ENCODE measurements at regions not wholly inside any gene's neighbourhood (a gene's known extent, or its start where the extent isn't known, plus 50 kb on each side); places are given as distances from the start of the nearest gene placed in this dataset.
"Not testable (repeated sequence)": the region's sequence is repeated elsewhere in the genome, so short reads cannot be mapped to it uniquely, and the experiment has no call there.

DNA sequence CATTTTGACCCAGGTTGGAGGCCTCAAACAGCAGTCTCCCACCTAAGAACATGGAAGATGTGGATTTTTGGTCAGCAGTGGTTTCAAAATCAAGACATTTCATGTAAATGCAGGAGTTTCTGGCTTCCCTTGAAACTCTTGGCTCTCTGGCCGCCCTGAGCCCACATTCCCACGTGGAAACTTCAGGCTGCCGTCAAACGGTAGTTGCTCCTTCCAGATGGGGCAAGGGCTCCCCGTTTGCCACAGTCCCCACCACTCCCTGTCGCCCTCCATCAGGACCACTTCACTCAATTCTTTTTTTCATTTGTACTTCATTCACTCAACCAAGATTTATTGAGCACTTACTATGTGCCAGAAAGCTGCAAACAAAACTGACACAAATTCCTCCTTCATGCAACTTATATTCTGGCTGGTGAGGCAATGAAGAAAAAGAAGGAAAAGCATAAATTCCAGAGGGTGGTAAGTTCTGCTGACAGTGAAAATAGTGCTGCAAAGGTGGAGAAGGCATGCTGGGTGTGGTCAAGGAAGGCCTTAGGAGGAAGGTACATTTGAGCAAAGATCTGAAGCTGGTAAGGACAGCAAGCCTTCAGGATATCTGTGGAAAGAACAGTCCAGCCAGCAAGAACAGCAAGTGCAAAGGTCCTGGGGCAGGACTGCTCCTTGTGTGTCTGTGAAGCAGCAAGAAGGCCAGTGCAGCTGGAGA, 62.9 kb upstream of the PTPN1 start:
- POLR2A ChIA-PET = no interaction called here
- Mint-ChIP-seq H3K27ac (no peak overlapping the region), H3K36me3 (no peaks in the 10 kb centered on the region), H3K4me3 (no peak overlapping the region), H3K9me3 (peaks cover 0 to 5% (median 0%) of the 10 kb centered on the region in 11 donors), H3K27me3 (peaks cover 16 to 48% (median 24%) of the 10 kb centered on the region in 5 donors), H3K4me1 (peaks cover 10 to 20% (median 15%) of the 10 kb centered on the region in 7 donors)
- no peak for DNase-seq
- no peaks in the 10 kb centered on the region for H3K27me3 ChIP-seq (ENCODE audit: control insufficient read depth in 2 of 2, insufficient read depth in 2 of 2, low read length in 2 of 2)
- no peak overlapping the region for H3K27ac ChIP-seq (ENCODE audit: low read depth, low read length)
- ATAC-seq = no peak
- intact Hi-C loops (cut with micrococcal nuclease) = no loop called here
- no peaks in the 10 kb centered on the region for H3K36me3 ChIP-seq (ENCODE audit: control insufficient read depth in 2 of 3, insufficient read depth in 3 of 3, low read length in 3 of 3)
- CTCF ChIA-PET = no interaction called here
- H3K4me1 ChIP-seq (ENCODE audit: control insufficient read depth in 2 of 2, insufficient read depth in 2 of 2, low read length in 2 of 2) = peaks cover 0 to 4% of the 10 kb centered on the region in 2 donors
- no peak overlapping the region for H3K4me3 ChIP-seq (ENCODE audit: low read length)
- no peaks in the 10 kb centered on the region for H3K9me3 ChIP-seq (ENCODE audit: control insufficient read depth in 2 of 3, low read length in 3 of 3)

DNA sequence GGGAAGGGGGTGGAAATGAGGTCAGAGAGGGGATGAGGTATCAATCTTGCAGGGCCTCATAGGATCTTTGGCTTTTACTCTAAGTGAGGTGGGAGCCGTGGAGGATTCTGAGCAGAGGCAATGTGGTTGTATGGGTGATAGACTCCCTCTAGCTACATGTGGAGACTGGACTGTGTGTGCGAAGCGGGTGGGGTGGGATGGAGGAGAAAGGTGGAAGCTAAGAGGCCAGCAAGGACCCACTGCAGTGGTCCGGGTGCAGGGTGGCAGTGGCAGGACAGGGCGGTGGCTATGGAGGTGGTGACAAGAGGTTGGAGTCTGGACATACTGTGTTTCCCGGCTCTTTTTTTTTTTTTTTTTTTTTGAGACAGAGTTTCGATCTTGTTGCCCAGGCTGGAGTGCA, 62.4 kb upstream of the PTPN1 start:
- H3K4me1 ChIP-seq (ENCODE audit: control insufficient read depth in 2 of 2, insufficient read depth in 2 of 2, low read length in 2 of 2) = peaks cover 0 to 4% of the 10 kb centered on the region in 2 donors
- Mint-ChIP-seq H3K9me3 (peaks cover 0 to 5% (median 0%) of the 10 kb centered on the region in 11 donors), H3K36me3 (no peaks in the 10 kb centered on the region), H3K4me3 (no peak overlapping the region), H3K4me1 (peaks cover 10 to 20% (median 15%) of the 10 kb centered on the region in 7 donors), H3K27ac (no peak overlapping the region), H3K27me3 (peaks cover 16 to 48% (median 24%) of the 10 kb centered on the region in 5 donors)
- H3K9me3 ChIP-seq (ENCODE audit: control insufficient read depth in 2 of 3, low read length in 3 of 3) = no peaks in the 10 kb centered on the region
- intact Hi-C loops (cut with micrococcal nuclease) = no loop called here
- H3K36me3 ChIP-seq (ENCODE audit: control insufficient read depth in 2 of 3, insufficient read depth in 3 of 3, low read length in 3 of 3) = no peaks in the 10 kb centered on the region
- H3K4me3 ChIP-seq (ENCODE audit: low read length) = no peak overlapping the region
- ChIA-PET POLR2A (no interaction called here), CTCF (no interaction called here)
- no peak overlapping the region for H3K27ac ChIP-seq (ENCODE audit: low read depth, low read length)
- no peak for DNase-seq
- ATAC-seq = no peak
- H3K27me3 ChIP-seq (ENCODE audit: control insufficient read depth in 2 of 2, insufficient read depth in 2 of 2, low read length in 2 of 2) = no peaks in the 10 kb centered on the region

DNA sequence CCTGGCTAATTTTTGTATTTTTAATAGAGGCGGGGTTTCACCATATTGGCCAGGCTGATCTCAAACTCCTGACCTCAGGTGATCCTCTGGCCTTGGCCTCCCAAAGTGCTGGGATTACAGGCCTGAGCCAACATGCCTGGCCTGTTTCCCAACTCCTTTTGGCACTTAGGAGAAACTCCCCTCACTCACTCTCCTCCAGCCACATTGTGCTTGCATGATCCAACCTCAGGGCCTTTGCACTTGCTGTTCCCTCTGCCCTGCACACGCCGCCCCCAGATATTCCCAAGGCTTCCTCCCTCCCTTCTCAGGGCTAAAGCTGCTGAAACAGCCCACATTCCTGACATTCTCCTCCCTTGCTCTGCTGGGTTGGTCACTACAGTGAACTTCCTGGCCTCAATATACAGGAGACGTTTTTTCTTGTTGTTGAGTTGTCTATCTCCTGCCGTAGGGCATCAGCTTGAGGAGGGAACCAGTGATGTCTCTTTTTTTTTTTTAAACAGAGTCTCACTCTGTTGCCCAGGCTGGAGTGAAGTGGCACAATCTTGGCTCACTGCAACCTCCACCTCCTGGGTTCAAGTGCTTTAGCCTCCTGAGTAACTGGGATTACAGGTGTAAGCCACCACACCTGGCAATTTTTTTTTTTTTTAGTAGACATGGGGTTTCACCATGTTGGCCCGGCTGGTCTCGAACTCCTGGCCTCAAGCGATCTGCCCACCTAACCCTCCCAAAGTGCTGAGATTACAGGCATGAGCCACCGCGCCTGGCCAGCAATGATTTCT, 61.4 kb upstream of the PTPN1 start:
- H3K4me3 Mint-ChIP-seq; DNase-seq; H3K9me3 Mint-ChIP-seq; H3K27me3 ChIP-seq (ENCODE audit: control insufficient read depth in 2 of 2, insufficient read depth in 2 of 2, low read length in 2 of 2); H3K36me3 ChIP-seq (ENCODE audit: control insufficient read depth in 2 of 3, insufficient read depth in 3 of 3, low read length in 3 of 3); ATAC-seq; H3K9me3 ChIP-seq (ENCODE audit: control insufficient read depth in 2 of 3, low read length in 3 of 3); CTCF ChIA-PET; POLR2A ChIA-PET; intact Hi-C loops (cut with micrococcal nuclease); H3K4me3 ChIP-seq (ENCODE audit: low read length); H3K4me1 ChIP-seq (ENCODE audit: control insufficient read depth in 2 of 2, insufficient read depth in 2 of 2, low read length in 2 of 2); H3K27ac Mint-ChIP-seq; H3K27ac ChIP-seq (ENCODE audit: low read depth, low read length); H3K36me3 Mint-ChIP-seq: not testable (repeated sequence)
- H3K27me3 Mint-ChIP-seq = peaks cover 19 to 54% (median 30%) of the 10 kb centered on the region in 5 donors
- peaks cover 10 to 20% (median 15%) of the 10 kb centered on the region in 7 donors for H3K4me1 Mint-ChIP-seq

DNA sequence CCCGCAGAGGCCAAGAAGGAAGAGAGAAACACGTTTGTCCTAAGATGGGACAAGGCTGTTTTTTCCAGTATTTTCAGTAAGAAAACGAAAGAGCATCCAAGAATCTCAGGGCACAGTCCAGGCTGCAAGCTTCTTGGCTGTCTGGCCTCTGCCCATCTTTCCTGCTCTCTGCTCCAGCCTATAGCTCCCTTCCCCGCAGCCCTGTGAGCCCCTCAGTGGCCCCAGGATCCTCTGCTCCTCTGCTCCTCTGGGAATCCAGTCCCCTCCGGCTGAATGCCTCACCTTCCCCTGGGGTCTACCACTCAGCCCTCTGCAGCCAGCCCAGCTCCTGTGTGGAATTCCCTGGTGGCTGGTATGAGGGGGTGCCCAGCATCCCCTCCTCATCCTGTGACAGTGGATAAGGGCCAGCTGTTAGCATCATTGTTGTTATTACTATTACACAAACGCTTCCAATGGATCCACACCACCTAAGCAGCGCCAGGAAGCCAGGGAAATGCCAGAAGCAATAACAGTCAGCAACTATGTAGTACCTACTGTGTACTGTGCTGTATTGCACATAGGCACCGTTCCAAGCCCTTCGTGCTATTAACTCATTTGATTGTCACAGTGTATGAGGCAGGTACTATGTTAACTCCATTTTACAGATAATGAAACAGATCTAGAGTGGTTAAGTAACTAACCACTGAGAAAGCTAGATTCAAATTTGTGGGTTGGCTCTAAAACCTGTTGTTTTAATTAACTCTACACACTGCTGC, 60.3 kb upstream of the PTPN1 start:
- no peak overlapping the region for H3K4me3 Mint-ChIP-seq
- DNase-seq (no peak), ATAC-seq (no peak)
- H3K4me1 Mint-ChIP-seq = peaks cover 10 to 20% (median 15%) of the 10 kb centered on the region in 7 donors
- no peaks in the 10 kb centered on the region for H3K36me3 Mint-ChIP-seq
- POLR2A ChIA-PET = no interaction called here
- CTCF ChIA-PET = interaction anchor here (0.6 kb wide), 1 partner anchor 949 kb away, joined by 4 read pairs; no protein-coding TSS in a partner anchor
- peaks cover 0 to 5% (median 0%) of the 10 kb centered on the region in 11 donors for H3K9me3 Mint-ChIP-seq
- H3K27ac Mint-ChIP-seq = no peak overlapping the region
- peaks cover 20 to 57% (median 32%) of the 10 kb centered on the region in 5 donors for H3K27me3 Mint-ChIP-seq
- no peak overlapping the region for H3K4me3 ChIP-seq (ENCODE audit: low read length)
- no peaks in the 10 kb centered on the region for H3K36me3 ChIP-seq (ENCODE audit: control insufficient read depth in 2 of 3, insufficient read depth in 3 of 3, low read length in 3 of 3)
- no peaks in the 10 kb centered on the region for H3K27me3 ChIP-seq (ENCODE audit: control insufficient read depth in 2 of 2, insufficient read depth in 2 of 2, low read length in 2 of 2)
- no peaks in the 10 kb centered on the region for H3K9me3 ChIP-seq (ENCODE audit: control insufficient read depth in 2 of 3, low read length in 3 of 3)
- intact Hi-C loops (cut with micrococcal nuclease) = no loop called here
- peaks cover 0 to 4% of the 10 kb centered on the region in 2 donors for H3K4me1 ChIP-seq (ENCODE audit: control insufficient read depth in 2 of 2, insufficient read depth in 2 of 2, low read length in 2 of 2)
- no peak overlapping the region for H3K27ac ChIP-seq (ENCODE audit: low read depth, low read length)

DNA sequence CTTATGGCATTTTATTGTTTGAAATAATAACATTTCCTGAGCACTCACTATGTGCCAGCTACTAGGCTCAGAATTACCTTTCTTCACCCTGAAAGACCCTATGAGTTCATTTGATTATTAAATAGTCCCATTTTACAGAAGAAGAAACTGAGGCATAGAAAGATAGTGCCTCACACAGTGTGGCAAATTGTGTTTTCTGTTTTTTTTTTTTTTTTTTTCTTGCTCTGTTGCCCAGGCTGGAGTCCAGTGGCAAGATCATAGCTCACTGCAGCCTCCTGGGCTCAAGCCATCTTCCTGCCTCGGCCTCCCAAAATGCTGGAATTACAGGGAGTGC, 59.7 kb upstream of the PTPN1 start:
- ATAC-seq (no peak), DNase-seq (no peak)
- H3K27me3 Mint-ChIP-seq = peaks cover 20 to 57% (median 34%) of the 10 kb centered on the region in 5 donors
- no peak overlapping the region for H3K4me3 Mint-ChIP-seq
- intact Hi-C loops (cut with micrococcal nuclease) = no loop called here
- ChIA-PET POLR2A (no interaction called here), CTCF (interaction anchor here (0.6 to 1.6 kb wide), 2 partner anchors 14 to 948 kb away, joined by 3 to 4 read pairs; no protein-coding TSS in a partner anchor)
- H3K36me3 Mint-ChIP-seq = no peaks in the 10 kb centered on the region
- no peaks in the 10 kb centered on the region for H3K36me3 ChIP-seq (ENCODE audit: control insufficient read depth in 2 of 3, insufficient read depth in 3 of 3, low read length in 3 of 3)
- peaks cover 0 to 5% (median 0%) of the 10 kb centered on the region in 11 donors for H3K9me3 Mint-ChIP-seq
- H3K4me1 Mint-ChIP-seq = peaks cover 10 to 17% (median 15%) of the 10 kb centered on the region in 7 donors
- H3K4me1 ChIP-seq (ENCODE audit: control insufficient read depth in 2 of 2, insufficient read depth in 2 of 2, low read length in 2 of 2) = peaks cover 0 to 4% of the 10 kb centered on the region in 2 donors
- H3K9me3 ChIP-seq (ENCODE audit: control insufficient read depth in 2 of 3, low read length in 3 of 3) = no peaks in the 10 kb centered on the region
- H3K4me3 ChIP-seq (ENCODE audit: low read length) = no peak overlapping the region
- H3K27ac ChIP-seq (ENCODE audit: low read depth, low read length) = no peak overlapping the region
- no peak overlapping the region for H3K27ac Mint-ChIP-seq
- no peaks in the 10 kb centered on the region for H3K27me3 ChIP-seq (ENCODE audit: control insufficient read depth in 2 of 2, insufficient read depth in 2 of 2, low read length in 2 of 2)

DNA sequence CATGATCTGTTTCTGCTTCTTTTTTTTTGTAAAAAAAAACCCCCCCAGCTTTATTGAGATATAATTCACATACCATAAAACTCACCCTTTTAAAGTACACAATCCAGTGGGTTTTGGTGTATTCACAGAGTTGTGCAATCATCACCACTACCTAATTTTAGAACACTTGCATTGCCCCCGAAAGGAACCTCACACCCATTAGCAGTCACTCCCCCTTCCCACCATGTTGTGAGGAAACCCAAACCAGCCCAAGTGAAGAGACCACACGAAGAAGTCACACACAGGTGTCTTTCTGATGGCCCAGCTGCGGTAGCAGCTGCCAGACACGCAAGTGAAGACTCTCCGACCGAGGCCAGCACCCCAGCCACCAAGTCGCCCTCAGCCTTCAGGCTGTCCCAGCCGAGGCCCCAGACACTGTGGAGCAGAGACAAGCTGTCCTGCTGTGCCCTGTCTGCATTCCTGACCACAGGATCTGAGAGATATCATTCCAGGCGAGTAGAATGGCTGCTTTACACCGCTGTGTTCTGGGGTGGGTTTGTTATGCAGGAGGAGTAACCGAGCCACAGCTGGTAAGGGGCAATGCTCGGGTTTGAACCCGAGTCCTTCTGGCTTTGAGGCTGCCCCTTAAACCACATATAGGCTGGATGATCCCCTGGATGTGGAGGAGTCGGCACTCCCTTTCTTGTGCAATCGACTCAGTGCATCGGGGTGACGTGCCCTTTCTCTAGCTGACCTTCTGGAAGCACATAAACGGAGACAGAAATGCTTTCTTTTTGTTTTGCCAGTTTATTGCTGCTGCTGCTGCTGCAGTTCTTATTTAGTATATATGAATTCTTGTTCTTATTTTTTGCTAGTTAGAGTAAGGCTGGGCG, 59.1 kb upstream of the PTPN1 start:
- ChIA-PET POLR2A (no interaction called here), CTCF (interaction anchor here (1.6 kb wide), 1 partner anchor 14 kb away, joined by 3 read pairs; no protein-coding TSS in a partner anchor)
- peak; percentile 65 for ATAC-seq
- intact Hi-C loops (cut with micrococcal nuclease) = no loop called here
- H3K27me3 Mint-ChIP-seq = peaks cover 20 to 57% (median 34%) of the 10 kb centered on the region in 5 donors
- peak overlapping the region in 6 of 10 donors; percentile 1 to 67 (median 43) for H3K4me3 Mint-ChIP-seq
- Histone ChIP-seq H3K36me3 (ENCODE audit: control insufficient read depth in 2 of 3, insufficient read depth in 3 of 3, low read length in 3 of 3) (no peaks in the 10 kb centered on the region), H3K27ac (ENCODE audit: low read depth, low read length) (no peak overlapping the region), H3K9me3 (ENCODE audit: control insufficient read depth in 2 of 3, low read length in 3 of 3) (no peaks in the 10 kb centered on the region), H3K4me1 (ENCODE audit: control insufficient read depth in 2 of 2, insufficient read depth in 2 of 2, low read length in 2 of 2) (peaks cover 0 to 4% of the 10 kb centered on the region in 2 donors), H3K4me3 (ENCODE audit: low read length) (no peak overlapping the region), H3K27me3 (ENCODE audit: control insufficient read depth in 2 of 2, insufficient read depth in 2 of 2, low read length in 2 of 2) (no peaks in the 10 kb centered on the region)
- no peaks in the 10 kb centered on the region for H3K36me3 Mint-ChIP-seq
- peak overlapping the region in 3 of 9 donors; percentile 0 to 51 (median 11) for H3K27ac Mint-ChIP-seq
- peaks cover 10 to 17% (median 15%) of the 10 kb centered on the region in 7 donors for H3K4me1 Mint-ChIP-seq
- peaks cover 0 to 5% (median 0%) of the 10 kb centered on the region in 11 donors for H3K9me3 Mint-ChIP-seq
- no peak for DNase-seq
